ENCODE measurements at regions not wholly inside any gene's neighbourhood (a gene's known extent, or its start where the extent isn't known, plus 50 kb on each side); places are given as distances from the start of the nearest gene placed in this dataset.

DNA sequence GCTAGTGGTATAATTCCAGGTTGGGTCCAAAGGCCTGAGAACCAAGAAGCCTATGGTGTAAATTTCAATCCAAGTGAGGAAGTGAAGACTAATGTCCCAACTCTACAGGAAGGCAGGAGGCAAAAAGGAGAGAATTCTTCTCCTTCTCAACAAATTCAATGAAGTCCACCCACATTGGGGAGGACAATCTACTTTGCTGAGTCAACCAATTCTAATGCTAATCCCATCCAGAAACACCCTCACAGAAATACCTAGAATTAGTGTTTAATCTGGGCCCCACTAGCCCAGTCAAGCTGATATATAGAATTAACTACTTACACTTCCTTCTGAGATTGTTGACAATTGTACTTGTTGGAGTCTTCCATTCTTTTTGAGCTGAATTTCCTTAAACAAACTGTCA is 413.2 kb upstream of the PHF14 start (continued):
- TF ChIP-seq, protein P1, sequence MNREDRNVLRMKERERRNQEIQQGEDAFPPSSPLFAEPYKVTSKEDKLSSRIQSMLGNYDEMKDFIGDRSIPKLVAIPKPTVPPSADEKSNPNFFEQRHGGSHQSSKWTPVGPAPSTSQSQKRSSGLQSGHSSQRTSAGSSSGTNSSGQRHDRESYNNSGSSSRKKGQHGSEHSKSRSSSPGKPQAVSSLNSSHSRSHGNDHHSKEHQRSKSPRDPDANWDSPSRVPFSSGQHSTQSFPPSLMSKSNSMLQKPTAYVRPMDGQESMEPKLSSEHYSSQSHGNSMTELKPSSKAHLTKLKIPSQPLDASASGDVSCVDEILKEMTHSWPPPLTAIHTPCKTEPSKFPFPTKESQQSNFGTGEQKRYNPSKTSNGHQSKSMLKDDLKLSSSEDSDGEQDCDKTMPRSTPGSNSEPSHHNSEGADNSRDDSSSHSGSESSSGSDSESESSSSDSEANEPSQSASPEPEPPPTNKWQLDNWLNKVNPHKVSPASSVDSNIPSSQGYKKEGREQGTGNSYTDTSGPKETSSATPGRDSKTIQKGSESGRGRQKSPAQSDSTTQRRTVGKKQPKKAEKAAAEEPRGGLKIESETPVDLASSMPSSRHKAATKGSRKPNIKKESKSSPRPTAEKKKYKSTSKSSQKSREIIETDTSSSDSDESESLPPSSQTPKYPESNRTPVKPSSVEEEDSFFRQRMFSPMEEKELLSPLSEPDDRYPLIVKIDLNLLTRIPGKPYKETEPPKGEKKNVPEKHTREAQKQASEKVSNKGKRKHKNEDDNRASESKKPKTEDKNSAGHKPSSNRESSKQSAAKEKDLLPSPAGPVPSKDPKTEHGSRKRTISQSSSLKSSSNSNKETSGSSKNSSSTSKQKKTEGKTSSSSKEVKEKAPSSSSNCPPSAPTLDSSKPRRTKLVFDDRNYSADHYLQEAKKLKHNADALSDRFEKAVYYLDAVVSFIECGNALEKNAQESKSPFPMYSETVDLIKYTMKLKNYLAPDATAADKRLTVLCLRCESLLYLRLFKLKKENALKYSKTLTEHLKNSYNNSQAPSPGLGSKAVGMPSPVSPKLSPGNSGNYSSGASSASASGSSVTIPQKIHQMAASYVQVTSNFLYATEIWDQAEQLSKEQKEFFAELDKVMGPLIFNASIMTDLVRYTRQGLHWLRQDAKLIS (CRISPR knock-in tag; IDR thresholded peaks at IDR 0.05; ENCODE audit: borderline replicate concordance), result no peak
- TF ChIP-seq, protein P2, sequence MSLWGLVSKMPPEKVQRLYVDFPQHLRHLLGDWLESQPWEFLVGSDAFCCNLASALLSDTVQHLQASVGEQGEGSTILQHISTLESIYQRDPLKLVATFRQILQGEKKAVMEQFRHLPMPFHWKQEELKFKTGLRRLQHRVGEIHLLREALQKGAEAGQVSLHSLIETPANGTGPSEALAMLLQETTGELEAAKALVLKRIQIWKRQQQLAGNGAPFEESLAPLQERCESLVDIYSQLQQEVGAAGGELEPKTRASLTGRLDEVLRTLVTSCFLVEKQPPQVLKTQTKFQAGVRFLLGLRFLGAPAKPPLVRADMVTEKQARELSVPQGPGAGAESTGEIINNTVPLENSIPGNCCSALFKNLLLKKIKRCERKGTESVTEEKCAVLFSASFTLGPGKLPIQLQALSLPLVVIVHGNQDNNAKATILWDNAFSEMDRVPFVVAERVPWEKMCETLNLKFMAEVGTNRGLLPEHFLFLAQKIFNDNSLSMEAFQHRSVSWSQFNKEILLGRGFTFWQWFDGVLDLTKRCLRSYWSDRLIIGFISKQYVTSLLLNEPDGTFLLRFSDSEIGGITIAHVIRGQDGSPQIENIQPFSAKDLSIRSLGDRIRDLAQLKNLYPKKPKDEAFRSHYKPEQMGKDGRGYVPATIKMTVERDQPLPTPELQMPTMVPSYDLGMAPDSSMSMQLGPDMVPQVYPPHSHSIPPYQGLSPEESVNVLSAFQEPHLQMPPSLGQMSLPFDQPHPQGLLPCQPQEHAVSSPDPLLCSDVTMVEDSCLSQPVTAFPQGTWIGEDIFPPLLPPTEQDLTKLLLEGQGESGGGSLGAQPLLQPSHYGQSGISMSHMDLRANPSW (CRISPR knock-in tag; conservative IDR thresholded peaks at IDR 0.05; ENCODE audit: low read depth), result no peak

DNA sequence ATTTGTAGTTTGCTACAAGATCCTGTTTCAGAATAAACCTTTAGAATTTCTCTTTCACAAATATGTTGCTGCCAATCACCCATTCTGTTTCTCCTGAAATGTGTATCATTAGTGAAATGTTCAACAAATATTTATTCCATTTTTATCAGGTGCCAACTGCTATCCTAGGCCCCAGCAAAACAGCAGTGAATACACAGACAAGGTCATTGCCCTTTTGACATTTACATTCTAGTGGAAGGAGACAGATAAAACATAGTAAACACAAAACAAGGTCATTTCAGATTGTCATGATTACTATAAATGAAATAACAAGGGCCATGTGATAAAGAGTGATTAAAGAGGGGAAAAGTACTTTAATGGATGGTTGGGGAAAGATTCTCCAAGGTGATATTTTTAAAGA is 404.8 kb upstream of the PHF14 start:
- TF ChIP-seq, protein P3, sequence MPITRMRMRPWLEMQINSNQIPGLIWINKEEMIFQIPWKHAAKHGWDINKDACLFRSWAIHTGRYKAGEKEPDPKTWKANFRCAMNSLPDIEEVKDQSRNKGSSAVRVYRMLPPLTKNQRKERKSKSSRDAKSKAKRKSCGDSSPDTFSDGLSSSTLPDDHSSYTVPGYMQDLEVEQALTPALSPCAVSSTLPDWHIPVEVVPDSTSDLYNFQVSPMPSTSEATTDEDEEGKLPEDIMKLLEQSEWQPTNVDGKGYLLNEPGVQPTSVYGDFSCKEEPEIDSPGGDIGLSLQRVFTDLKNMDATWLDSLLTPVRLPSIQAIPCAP (CRISPR knock-in tag; IDR thresholded peaks at IDR 0.05), result no peak
- no peak for TF ChIP-seq SOX15 (CRISPR knock-in tag; IDR thresholded peaks at IDR 0.05)
- TF ChIP-seq, protein P4, sequence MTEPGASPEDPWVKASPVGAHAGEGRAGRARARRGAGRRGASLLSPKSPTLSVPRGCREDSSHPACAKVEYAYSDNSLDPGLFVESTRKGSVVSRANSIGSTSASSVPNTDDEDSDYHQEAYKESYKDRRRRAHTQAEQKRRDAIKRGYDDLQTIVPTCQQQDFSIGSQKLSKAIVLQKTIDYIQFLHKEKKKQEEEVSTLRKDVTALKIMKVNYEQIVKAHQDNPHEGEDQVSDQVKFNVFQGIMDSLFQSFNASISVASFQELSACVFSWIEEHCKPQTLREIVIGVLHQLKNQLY (CRISPR knock-in tag; IDR thresholded peaks at IDR 0.05), result no peak
- no peak for TF ChIP-seq JUN (CRISPR knock-in tag; IDR thresholded peaks at IDR 0.05)
- TF ChIP-seq, protein P5, sequence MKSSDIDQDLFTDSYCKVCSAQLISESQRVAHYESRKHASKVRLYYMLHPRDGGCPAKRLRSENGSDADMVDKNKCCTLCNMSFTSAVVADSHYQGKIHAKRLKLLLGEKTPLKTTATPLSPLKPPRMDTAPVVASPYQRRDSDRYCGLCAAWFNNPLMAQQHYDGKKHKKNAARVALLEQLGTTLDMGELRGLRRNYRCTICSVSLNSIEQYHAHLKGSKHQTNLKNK (CRISPR knock-in tag; IDR thresholded peaks at IDR 0.05), result no peak
- TF ChIP-seq HMGA2 (CRISPR knock-in tag; IDR thresholded peaks at IDR 0.05), result no peak
- ATAC-seq (no peak), DNase-seq (ENCODE audit: low spot score) (no peak)
- Mint-ChIP-seq H3K9me3 (0 out of 2 replicates have a peak, but pooled peaks cover 3% of the 10 kb centered on the region), H3K27ac (no peak overlapping the region), H3K27me3 (ENCODE audit: low read depth) (no peaks in the 10 kb centered on the region), H3K4me1 (no peaks in the 10 kb centered on the region), H3K4me3 (no peak overlapping the region), H3K36me3 (no peaks in the 10 kb centered on the region)
- CTCF ChIA-PET, result no interaction called here
- POLR2A ChIA-PET, result no interaction called here

DNA sequence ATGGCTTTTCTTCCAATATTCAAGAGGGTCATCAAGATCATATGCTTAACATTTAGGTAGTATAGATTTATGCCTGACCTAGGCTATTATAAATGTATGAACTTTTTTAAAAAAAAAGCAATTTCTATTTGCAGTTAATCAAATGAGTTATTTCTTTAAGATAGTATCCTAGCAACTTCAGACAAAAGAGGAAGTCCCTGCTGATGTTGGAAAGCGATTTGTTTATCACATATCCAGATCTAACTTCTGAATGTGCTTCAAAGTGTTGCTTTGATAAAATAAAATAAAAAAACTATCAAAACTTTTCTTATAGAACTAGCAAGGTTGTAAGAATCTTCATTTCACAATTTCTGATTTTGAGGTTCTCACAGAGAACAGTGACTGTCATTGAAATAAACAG is 401.9 kb upstream of the PHF14 start:
- Mint-ChIP-seq H3K4me1 (no peaks in the 10 kb centered on the region), H3K4me3 (no peak overlapping the region), H3K9me3 (no peaks in the 10 kb centered on the region), H3K36me3 (no peaks in the 10 kb centered on the region), H3K27me3 (ENCODE audit: low read depth) (no peaks in the 10 kb centered on the region), H3K27ac (no peak overlapping the region)
- ChIA-PET POLR2A (no interaction called here), CTCF (no interaction called here)
- ATAC-seq (no peak), DNase-seq (ENCODE audit: low spot score) (no peak)
- TF ChIP-seq, protein P6, sequence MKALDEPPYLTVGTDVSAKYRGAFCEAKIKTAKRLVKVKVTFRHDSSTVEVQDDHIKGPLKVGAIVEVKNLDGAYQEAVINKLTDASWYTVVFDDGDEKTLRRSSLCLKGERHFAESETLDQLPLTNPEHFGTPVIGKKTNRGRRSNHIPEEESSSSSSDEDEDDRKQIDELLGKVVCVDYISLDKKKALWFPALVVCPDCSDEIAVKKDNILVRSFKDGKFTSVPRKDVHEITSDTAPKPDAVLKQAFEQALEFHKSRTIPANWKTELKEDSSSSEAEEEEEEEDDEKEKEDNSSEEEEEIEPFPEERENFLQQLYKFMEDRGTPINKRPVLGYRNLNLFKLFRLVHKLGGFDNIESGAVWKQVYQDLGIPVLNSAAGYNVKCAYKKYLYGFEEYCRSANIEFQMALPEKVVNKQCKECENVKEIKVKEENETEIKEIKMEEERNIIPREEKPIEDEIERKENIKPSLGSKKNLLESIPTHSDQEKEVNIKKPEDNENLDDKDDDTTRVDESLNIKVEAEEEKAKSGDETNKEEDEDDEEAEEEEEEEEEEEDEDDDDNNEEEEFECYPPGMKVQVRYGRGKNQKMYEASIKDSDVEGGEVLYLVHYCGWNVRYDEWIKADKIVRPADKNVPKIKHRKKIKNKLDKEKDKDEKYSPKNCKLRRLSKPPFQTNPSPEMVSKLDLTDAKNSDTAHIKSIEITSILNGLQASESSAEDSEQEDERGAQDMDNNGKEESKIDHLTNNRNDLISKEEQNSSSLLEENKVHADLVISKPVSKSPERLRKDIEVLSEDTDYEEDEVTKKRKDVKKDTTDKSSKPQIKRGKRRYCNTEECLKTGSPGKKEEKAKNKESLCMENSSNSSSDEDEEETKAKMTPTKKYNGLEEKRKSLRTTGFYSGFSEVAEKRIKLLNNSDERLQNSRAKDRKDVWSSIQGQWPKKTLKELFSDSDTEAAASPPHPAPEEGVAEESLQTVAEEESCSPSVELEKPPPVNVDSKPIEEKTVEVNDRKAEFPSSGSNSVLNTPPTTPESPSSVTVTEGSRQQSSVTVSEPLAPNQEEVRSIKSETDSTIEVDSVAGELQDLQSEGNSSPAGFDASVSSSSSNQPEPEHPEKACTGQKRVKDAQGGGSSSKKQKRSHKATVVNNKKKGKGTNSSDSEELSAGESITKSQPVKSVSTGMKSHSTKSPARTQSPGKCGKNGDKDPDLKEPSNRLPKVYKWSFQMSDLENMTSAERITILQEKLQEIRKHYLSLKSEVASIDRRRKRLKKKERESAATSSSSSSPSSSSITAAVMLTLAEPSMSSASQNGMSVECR (CRISPR knock-in tag; IDR thresholded peaks at IDR 0.05; ENCODE audit: borderline replicate concordance), result no peak

All from WTC11 (cell line).